ENCODE measurements at regions not wholly inside any gene's neighbourhood (a gene's known extent, or its start where the extent isn't known, plus 50 kb on each side); places are given as distances from the start of the nearest gene placed in this dataset.

- H3K4me2 ChIP-seq (ENCODE audit: low read length): no peak overlapping the region
- DNase-seq (ENCODE audit: low read depth, low spot score) (no peak), ATAC-seq (no peak)
- H3K9me3 ChIP-seq (ENCODE audit: control insufficient read depth in 1 of 2, insufficient read depth in 1 of 2, low read depth in 1 of 2, low read length in 2 of 2): no peaks in the 10 kb centered on the region
- H3K36me3 ChIP-seq (ENCODE audit: control insufficient read depth in 1 of 2, insufficient read depth in 2 of 2, low read length in 2 of 2): no peaks in the 10 kb centered on the region
- no peak overlapping the region for H3K9ac ChIP-seq (ENCODE audit: low read length)
- peaks cover 6% of the 10 kb centered on the region for H3K27me3 ChIP-seq (ENCODE audit: insufficient read depth, low read length)
- no peaks in the 10 kb centered on the region for H3K79me2 ChIP-seq (ENCODE audit: insufficient read depth, low read length)
- no peak overlapping the region for H3K4me3 ChIP-seq (replicated peaks in 1 of 2; ENCODE audit: low read depth in 1 of 2, low read length in 2 of 2)
- CTCF ChIA-PET: no interaction called here
- POLR2A ChIA-PET: no interaction called here
- no peaks in the 10 kb centered on the region for H3K4me1 ChIP-seq (ENCODE audit: control insufficient read depth in 1 of 2, insufficient read depth in 2 of 2, low read length in 2 of 2)
- no peak overlapping the region for H2AFZ ChIP-seq (ENCODE audit: low read depth, low read length, poor library complexity, severe bottlenecking)
- RAD21 ChIA-PET (ENCODE audit: low non-redundant PET in 1 of 2, low total read pairs in 2 of 2, uncharacterized antibody in 2 of 2, unreplicated experiment in 2 of 2): no interaction called here
- H3K9me2 ChIP-seq (ENCODE audit: insufficient read depth): no peaks in the 10 kb centered on the region
- TF ChIP-seq CBX3 (IDR thresholded peaks at IDR 0.05; ENCODE audit: low read depth) (no peak), SP1 (IDR thresholded peaks at IDR 0.05; ENCODE audit: low read depth) (no peak), ZNF274 (IDR thresholded peaks at IDR 0.05; ENCODE audit: low read depth, low read length) (no peak), POLR2A (IDR thresholded peaks at IDR 0.05; ENCODE audit: borderline replicate concordance, extremely low read depth, insufficient read depth, insufficient read length) (no peak), RAD21 (IDR thresholded peaks at IDR 0.05; ENCODE audit: low read depth) (no peak), ZBTB33 (IDR thresholded peaks at IDR 0.05; ENCODE audit: extremely low read depth, insufficient replicate concordance, low read length) (no peak), CEBPB (IDR thresholded peaks at IDR 0.05; ENCODE audit: low read depth) (no peak), SIN3A (IDR thresholded peaks at IDR 0.05; ENCODE audit: low read depth) (no peak), REST (IDR thresholded peaks at IDR 0.05; ENCODE audit: low read depth) (no peak), POLR2AphosphoS5 (IDR thresholded peaks at IDR 0.05; ENCODE audit: low read depth, low read length) (no peak), ZFX (IDR thresholded peaks at IDR 0.05) (no peak), TCF7L2 (IDR thresholded peaks at IDR 0.05; ENCODE audit: borderline replicate concordance, extremely low read depth, insufficient read depth, insufficient read length) (no peak), MAX (IDR thresholded peaks at IDR 0.05) (no peak), YY1 (IDR thresholded peaks at IDR 0.05; ENCODE audit: extremely low read depth, insufficient replicate concordance, low read depth, low read length) (no peak)
- H3K27ac ChIP-seq (ENCODE audit: low read depth, low read length): no peak overlapping the region
- no TSS peak for BruUV-seq (replicated peaks)
- no peaks in the 10 kb centered on the region for H4K20me1 ChIP-seq (ENCODE audit: insufficient read depth)
- intact Hi-C loops (cut with micrococcal nuclease): no loop called here
These were observed 1431.4 kb downstream of the BRD1 start for GRCh38 chr22:48396091-48396784.
